HG03469 (cell line): ENCODE measurements at regions not wholly inside any gene's neighbourhood (a gene's known extent, or its start where the extent isn't known, plus 50 kb on each side); places are given as distances from the start of the nearest gene placed in this dataset.
"Not testable (repeated sequence)": the region's sequence is repeated elsewhere in the genome, so short reads cannot be mapped to it uniquely, and the experiment has no call there.

Experiments
- ATAC-seq: cut with Tn5 transposase; IDR thresholded peaks from one replicate; pipeline ENCODE4 v1.9.1; 2021; ENCODE audit warnings: mild to moderate bottlenecking, moderate library complexity, moderate number of reproducible peaks; ENCODE audit not compliant: unreplicated experiment

DNA sequence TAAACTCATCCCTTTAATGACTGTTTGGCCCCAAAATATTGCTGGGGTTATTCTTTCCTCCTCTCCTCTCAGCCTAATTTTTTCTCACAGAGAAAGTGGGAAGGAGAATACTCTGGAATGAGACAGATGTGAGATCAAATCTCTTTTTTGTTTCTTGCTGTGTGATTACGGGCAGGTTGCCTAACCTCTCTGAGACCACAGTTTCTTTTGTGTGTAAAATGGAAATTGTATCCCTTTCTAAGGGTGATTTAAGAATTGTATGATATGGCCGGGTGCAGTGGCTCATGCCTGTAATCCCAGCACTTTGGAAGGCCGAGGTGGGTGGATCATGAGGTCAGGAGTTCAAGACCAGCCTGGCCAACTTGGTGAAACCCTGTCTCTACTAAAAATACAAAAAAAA is 111.5 kb upstream of the MRPS22 start:
- ATAC-seq: not testable (repeated sequence)

DNA sequence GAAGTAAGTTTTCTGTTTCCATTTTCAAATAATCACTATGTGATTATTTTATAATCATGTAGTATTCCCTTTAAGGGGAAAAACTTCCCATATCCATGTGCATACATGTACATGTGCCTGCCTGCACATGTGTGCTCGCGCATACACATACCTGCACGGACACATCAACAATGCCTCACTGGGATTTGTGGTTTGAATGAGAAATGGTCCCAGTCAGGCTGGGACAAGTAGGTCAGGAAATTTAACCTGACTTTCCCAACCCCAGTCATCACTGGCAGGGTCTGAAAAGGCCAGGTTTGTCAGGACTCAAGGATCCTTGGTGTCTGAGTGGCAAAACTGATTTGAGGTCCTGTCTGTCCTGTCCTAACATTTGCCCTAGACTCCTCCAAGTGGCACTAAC is 109.3 kb upstream of the MRPS22 start:
- no peak for ATAC-seq

DNA sequence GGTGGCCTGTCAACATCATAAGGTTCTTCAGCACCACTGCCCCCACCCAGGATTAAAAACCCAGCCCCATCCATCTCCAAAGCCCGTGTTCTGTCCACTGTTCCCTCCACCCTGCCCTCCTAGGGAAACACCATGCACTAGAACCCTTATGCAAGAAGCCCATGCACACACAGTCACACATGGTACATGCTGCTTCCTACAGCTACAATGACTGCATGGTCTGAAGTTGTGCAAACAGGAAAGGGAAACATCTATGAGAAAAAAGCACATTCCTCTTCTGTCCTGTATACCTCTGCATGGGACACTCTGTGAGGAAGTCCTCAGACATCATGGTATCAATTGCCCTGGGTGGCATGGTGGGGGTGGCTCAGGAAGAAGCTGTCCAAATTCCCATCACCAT is 108.6 kb upstream of the MRPS22 start:
- ATAC-seq: no peak

DNA sequence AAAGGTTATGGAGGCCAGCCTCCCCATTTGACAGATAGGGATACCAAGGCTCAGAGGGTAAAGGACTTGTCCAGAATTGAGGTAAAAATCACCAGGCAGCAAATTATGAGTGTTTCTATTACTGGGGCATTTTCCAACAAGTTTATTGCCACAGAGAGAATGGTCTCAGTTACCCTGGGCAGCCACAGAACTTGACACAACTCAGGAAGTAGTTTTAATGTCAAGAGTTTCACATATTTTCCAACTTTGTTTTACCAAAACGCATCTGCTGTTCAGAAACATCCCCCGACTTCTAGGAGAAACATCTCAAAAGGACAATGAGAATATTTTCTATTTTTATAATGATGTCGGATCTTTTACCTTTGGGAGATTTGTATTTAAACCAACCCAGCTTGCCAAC is 107.5 kb upstream of the MRPS22 start:
- no peak for ATAC-seq

DNA sequence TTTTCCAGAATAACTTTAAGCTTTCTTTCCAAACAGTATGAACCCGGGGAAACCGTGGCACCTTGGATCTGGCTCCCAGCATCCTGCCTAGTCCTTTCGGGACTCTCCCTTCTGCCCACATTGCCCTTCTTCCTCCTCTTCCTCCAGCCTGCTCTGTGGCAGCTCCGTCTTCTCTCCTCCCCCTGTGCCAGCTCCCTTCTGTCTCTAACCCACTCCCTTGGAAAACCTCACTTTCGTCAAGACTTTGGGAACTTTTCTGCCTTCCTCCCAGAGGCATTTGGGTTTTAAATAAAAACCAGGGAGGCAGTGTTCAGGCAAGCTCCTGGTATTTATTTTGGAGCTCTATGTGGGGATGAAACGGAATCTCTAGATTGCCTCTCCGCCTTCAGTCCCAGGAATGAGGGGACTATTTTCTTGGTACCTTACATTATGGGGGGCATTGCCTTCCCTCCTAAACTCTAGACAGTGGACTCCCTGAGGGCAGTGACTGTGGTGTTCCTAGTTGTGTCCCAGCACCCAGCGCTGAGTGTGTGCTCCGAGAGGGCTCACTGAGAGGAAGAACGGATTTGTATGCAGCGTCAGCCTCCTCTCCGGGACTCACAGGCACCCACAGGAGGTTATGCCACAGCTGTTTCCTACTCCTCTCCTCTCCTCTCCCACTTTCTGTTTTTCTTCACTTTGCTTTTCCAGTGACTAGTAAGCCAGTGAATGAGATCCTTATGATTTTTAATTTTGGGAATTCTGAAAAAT is 105.4 kb upstream of the MRPS22 start:
- no peak for ATAC-seq

DNA sequence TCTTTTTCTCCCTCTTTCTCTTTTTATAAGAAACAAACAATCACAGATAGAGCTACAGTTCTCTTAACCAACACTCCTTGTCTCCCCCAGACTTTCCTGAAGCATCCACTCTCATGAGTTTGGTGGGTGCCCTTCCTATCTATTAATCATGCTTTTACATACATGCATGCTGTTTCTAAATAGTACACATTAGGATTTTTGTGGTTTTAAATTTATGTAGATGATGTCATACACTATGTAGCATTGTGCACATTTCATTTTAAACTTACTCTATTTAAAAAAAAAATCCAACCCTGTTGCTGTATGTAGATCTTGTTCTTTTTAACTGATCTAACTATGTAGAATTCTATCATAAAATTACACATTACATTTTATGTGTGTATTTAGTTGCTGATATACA is 104.3 kb upstream of the MRPS22 start:
- ATAC-seq: no peak

DNA sequence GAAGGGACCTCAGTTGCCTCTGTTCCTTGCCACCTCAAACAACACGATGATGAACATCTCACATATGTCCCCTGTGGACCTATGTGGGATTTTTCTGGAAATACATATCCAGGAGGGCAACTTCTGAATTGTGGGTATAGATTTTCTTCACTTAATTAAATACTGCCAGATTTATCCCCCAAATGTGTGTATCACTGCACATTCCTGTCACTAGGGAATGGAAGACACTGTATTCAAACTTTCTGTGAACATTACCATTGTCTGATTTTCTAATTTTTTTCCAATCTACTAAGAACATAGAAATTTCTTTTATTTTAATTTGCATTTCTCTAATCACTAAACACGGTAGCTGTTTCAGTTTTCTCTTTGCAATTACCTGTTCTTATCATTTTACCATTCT is 102.0 kb upstream of the MRPS22 start:
- no peak for ATAC-seq

DNA sequence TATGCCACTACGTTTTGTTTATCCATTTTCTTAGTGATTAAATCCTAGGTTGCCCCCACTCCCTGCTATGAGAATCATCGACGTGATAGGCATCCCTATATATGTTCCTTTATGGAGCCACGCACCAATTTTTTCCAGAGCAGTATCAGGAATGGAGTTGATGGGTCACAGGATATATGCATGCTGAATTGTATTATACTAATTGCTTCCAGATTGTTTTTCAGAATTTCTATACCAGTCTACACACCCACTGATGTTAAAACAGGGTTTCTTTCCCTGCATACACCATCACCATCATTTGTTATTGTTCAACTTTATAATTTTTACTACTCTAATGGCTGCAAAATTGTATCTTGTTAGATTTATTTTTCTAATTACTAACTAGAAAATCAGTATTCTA is 100.1 kb upstream of the MRPS22 start:
- no peak for ATAC-seq

DNA sequence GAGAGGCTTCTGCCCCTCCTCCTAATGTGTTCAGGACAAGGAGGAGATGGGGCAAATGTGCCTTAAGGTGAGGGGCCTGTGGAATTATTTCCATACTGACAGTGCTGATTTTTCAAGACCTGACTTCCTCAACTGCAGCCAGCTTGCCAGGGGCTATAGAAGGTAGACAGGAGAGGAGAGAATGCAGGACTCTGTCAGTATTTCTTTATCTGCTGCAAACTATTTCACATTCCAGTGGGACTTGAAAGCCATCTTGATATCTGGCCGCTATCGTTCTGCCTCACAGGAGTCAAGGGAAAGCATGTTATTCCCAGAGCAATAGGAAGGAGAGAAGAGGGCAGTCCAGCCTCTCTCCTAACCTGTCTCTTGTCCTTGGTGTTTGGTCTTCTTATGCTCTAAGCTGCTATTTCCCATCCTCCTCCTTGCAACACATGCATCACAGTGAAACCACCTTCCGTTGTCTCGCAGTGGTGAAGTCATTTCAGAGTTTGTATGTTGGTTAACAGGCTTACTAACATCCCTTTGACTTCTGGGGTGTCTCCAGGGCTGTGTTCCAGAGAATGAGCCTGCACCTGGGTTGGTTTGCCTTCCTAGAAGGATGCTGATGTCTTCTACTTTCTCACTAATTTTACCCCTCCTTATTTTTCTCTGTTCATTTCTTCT is 95.1 kb upstream of the MRPS22 start:
- no peak for ATAC-seq

DNA sequence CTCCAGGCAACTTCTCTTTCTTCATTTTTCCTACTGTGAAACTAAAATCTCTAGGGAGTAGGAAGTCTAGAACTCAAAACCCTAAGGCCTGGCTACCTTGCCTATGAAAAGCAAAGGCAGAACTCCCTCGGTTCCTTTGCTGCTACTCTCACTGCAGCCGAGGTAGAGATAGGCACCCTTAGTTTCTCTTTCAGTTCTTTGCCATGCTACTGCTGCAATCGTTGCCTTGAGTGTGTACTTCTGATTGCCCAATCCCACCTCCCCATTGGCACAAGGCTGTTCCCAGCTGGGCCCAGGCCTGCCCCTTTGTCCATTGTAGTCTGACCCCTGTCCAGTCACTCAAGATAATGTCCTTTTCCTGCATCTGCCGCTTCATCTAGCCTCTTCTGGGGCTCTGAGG is 92.3 kb upstream of the MRPS22 start:
- ATAC-seq: no peak

DNA sequence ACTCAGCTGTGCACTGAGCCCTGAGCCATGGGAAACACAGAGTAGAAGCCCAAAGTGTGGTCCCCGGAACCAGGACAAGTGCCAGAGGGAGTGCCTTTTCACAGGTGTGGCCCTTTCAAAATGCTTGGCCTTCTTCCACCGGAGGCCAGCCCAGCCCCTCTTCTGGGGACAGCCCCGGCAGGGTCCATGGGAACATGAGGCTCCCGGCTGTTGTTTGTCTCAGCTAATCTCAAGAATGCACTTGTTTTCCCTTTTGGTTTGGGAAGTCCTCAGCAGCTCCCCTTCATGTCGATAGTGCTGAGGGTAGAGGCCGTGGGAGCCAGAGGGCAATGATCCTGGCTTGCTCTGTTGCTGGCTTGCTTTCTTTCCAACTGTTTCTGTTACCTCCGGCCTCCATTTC is 91.1 kb upstream of the MRPS22 start:
- ATAC-seq: no peak

DNA sequence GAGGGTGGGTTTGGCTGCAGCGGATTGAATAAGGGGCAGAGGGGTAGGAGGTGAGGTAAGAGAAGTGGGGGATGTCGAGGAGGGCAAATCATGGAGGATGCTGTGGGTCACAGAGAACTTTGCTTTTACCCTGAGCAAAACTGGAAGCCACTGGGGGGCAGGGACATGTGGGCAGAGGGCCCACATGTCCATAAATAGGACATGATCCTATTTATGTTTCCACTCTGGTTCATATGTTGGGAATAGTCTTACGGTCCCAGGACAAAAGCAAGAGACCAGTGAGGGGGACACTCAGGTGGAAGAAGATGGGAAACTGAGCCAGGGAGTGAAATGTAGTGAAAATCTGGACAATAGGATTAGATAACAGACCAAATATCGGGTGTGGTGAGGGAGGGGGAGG is 85.5 kb upstream of the MRPS22 start:
- ATAC-seq: no peak

DNA sequence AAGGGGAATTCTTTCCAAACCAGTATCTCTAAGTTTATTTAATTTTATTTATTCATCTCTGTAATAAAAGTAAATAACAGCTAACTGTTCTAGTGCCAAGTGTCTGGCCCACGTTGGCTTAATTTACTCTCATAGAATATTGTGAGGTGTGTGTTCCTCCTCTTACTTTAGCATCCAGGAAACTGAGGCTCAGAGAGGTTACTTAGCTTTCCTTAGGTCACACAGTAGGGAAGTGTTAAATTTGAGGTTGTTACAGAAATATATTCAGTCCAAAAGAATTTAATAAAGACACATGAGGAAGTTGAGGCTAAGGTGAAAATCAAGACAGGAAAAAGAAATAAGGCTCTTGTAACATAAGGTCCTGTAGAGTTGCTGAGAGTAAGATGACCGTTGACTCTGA is 84.4 kb upstream of the MRPS22 start:
- no peak for ATAC-seq

DNA sequence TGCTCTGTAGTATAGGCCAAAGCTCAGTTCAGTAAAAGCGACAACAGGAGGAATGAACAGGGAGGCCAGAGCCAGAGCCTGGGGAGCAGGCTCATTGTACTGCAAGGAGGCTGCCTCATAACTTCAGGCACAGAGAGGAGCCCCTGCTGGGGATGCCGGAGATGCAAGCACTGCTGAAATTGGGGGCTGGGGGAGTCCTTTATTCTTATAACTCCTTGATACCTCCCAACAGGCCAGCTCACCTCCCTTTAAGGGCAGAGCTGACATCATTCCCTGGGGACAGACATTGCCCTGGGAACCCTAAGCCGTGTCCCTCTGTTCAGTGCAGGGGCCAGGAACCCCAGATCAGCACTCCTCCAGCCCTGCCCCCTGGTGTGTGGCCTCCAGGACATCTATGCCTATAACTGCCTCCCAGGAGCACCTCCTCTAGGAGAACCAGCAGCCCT is 83.8 kb upstream of the MRPS22 start:
- no peak for ATAC-seq

DNA sequence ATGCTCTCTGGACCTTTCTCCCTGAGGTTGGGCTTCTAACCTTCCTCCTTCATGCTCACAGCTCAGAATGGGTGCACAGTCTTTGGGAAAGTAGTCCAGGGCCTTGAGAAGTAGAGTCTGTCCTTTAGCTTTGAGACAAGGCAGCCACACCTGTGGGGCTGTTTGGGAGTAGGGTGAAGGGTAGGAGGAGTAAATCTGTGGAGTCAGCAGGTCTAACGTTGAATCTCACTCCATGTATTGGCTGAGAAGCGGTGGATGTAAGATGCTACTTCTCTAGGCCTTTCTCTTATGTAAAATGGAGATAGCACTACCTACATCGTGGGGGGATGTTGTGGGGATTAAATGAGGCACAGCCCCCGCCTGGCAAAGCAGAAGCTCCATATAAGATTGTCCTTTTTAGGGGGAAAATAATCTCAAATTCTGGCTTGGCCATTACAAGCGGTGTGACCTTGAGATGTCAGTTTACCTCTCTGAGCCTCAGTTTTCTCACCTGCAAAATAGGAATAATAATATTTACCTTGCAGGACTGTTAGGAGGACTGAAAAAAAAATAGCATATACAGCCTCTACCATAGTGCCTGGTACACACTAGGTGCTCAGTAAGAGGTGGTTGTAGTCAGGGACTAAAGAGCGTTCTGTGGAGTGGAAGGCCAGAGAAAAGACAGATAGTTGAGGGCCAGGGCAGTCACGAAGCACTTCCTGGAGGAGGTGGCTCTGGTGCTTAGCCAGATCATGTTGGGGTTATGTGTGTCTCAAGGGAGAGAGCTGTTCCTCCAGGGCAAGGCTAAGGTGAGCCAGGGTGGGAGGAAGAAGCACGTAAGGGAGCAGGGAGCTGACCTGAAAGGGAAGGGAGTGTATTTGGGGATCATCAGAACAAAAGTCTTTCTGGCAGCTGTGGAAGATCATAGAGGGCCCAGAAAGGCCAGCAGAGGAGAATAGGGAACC is 82.8 kb upstream of the MRPS22 start:
- no peak for ATAC-seq

DNA sequence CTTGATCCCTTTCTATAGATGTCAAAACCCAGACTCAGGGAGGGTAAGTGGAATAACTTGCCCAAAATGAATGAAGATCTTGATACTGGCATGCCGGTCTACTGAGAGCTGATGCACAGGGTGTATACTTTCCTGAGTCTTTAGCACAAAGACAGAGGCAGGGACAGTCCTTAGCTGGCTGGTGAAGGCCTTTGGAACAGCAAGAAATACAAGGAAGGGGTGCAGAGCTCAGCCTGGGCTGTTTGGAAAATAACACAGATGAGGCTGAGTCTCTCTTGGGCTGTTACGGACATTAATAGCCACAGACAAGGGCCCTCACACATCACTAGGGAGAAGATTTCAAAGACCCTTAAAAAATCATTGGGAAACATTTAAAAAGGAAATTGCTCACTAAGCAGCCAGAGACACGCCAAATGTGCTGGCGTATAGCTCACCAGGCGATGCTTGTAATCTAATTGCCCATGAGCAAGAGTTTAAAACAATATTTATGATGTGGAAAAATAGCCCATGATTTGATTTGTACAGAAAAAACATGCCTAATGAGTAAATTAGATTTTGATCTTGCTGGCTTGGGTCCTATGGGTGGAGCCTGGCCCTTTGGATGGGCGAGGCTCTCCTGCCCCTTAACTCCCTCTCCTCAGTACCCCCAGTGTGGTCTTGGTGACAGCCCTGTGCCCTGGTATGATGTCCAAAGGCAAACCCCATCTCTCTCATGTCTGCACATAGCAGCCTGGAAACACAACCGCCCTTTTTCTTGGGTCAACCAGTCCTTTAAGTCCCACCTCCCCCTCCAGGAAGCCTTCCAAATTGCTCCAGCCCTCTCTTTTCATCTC is 81.8 kb upstream of the MRPS22 start:
- no peak for ATAC-seq

DNA sequence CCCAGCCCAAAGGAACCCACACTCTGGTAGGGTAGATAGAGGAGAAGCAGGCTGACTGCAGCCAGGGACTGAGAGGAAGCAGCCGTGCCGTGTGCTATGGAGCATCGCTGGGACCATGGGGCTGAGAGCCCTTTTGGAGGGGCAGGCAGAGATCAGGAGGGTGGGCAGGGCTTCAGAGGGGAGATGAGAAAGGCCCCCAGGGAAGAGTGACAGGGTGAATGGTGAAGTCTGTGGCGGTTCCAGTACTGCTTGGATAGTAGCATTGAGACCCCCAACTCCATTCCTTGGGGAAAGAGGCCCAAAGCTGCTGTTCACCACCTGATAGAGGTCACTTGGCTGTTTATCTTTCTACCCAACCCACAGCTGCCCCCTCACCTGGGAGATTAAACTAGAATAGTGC is 80.0 kb upstream of the MRPS22 start:
- no peak for ATAC-seq

DNA sequence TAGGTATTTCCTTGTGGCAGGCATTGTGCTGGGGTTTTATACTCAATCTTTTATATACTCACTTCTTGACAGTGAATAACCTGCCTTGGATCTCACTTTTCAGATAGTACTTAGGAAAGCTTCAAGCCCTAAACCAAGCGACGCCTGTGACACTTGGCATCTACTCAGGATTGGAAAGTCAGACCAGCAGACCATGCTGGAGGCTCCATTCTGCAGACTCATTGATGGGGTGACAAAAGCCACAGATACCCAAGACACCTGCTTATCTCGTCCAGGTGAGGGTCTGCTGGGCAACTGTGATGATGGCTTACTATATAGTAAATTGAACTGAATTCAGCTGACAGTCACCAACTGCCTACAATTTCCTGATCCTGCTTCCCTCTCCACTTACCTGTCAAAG is 79.4 kb upstream of the MRPS22 start:
- no peak for ATAC-seq

DNA sequence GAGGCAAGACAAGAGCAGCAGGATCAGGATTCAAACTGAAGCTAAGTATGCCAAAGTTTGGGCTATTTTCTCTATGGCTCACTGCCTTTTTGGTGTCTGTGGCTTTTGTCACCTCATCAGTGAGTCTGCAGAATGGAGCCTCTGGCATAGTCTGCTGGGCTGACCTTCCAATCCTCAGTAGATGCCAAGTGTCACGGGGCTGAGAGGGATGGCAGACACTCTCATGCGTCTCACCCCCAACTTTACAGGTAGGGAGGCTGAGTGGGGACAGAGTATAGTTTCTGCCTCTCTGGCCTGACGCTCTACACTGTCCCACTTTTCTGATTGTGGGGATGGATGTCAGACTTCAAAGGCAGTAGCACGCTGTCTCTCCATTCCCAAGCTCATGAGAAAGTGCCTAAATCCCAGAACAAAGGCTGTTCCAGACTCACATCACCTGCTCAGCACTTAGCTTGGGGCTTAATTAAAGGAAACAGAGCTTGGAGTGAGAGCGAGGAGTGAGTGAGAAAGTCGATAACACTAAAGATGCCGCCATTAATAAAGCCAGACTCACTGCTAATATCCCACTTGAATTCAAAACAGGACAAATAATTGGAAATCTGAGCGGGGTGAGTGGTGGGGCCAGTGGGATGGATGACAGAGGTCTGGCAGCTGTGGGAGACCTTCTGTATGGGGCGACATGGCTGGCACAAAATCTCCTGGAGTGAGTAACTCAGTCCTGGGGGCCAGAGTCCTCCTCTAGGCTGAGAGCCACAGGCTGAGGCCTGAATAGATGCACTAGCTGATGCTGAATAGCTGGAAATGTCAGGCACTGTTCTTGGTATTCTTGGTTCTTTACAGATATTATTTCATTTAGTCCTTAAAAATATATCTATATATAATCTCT is 78.4 kb upstream of the MRPS22 start:
- ATAC-seq: no peak
